Colonic mucosa (tissue), 4 donors: ENCODE measurements at regions not wholly inside any gene's neighbourhood (a gene's known extent, or its start where the extent isn't known, plus 50 kb on each side); places are given as distances from the start of the nearest gene placed in this dataset.

Experiments used
- DNase-seq: peaks from one replicate; pipeline ENCODE4 v3.0.0-alpha.2; 2020
- H3K27ac ChIP-seq: fragments of 200-600 bp; one replicate; pipeline ENCODE4 v1.8.0; 2021
- H3K27me3 ChIP-seq: fragments of 200-600 bp; one replicate; pipeline ENCODE4 v1.8.0; 2021
- H3K36me3 ChIP-seq: fragments of 200-600 bp; one replicate; pipeline ENCODE4 v1.8.0; 2021
- H3K4me1 ChIP-seq: fragments of 200-600 bp; one replicate; pipeline ENCODE4 v1.8.0; 2021; ENCODE audit warnings: mild to moderate bottlenecking
- H3K4me3 ChIP-seq: fragments of 200-600 bp; one replicate; pipeline ENCODE4 v1.8.0; 2021
- H3K9ac ChIP-seq, 2 donors: one replicate each; pipeline ENCODE4 v1.7.0; 2013; ENCODE audit warnings: control low read depth in 2 of 2, low read depth in 2 of 2, low read length in 2 of 2
- H3K9me3 ChIP-seq: fragments of 200-600 bp; one replicate; pipeline ENCODE4 v1.8.0; 2021
- CTCF ChIP-seq: fragments of 200-600 bp; IDR thresholded peaks from one replicate; pipeline ENCODE4 v1.8.0; 2022; ENCODE audit warnings: antibody characterized with exemption, mild to moderate bottlenecking
- intact Hi-C: fragments of 100-400 bp; cut with DNase I; formaldehyde crosslinking; loops from one replicate; pipeline ENCODE4 v1.14.1; 2022
- donor health status: healthy.
- donor health status: DM: no; HTN: no; CAD: no.
- donor health status: DM: no; HTN: no; CAD: no.

- Histone ChIP-seq H3K9ac (no peak overlapping the region), H3K36me3 (no peaks in the 10 kb centered on the region), H3K27me3 (no peaks in the 10 kb centered on the region), H3K4me3 (no peak overlapping the region), H3K27ac (no peak overlapping the region), H3K9me3 (no peaks in the 10 kb centered on the region), H3K4me1 (no peaks in the 10 kb centered on the region)
- TF ChIP-seq CTCF, result no peak
- DNase-seq, result no peak
- intact Hi-C loops, result no loop called here
Observed at GRCh38 chr1:218869276-218869675, 304.4 kb upstream of the LYPLAL1 start.

- Histone ChIP-seq H3K4me3 (no peak overlapping the region), H3K27ac (no peak overlapping the region), H3K4me1 (no peaks in the 10 kb centered on the region), H3K9me3 (no peaks in the 10 kb centered on the region), H3K36me3 (no peaks in the 10 kb centered on the region), H3K9ac (no peak overlapping the region), H3K27me3 (no peaks in the 10 kb centered on the region)
- TF ChIP-seq CTCF, result no peak
- no peak for DNase-seq
- intact Hi-C loops, result no loop called here
Observed at GRCh38 chr1:218872026-218872425, 301.7 kb upstream of the LYPLAL1 start.

- no peaks in the 10 kb centered on the region for H3K9me3 ChIP-seq
- intact Hi-C loops, result no loop called here
- H3K4me3 ChIP-seq, result no peak overlapping the region
- no peak overlapping the region for H3K9ac ChIP-seq
- H3K27me3 ChIP-seq, result no peaks in the 10 kb centered on the region
- TF ChIP-seq CTCF, result no peak
- no peak for DNase-seq
- H3K36me3 ChIP-seq, result no peaks in the 10 kb centered on the region
- H3K4me1 ChIP-seq, result no peaks in the 10 kb centered on the region
- no peak overlapping the region for H3K27ac ChIP-seq
Observed at GRCh38 chr1:218872928-218873327, 300.8 kb upstream of the LYPLAL1 start.

GRCh38 chr1:218874313-218874712 is 299.4 kb upstream of the LYPLAL1 start:
- Histone ChIP-seq H3K36me3 (no peaks in the 10 kb centered on the region), H3K9me3 (no peaks in the 10 kb centered on the region), H3K27me3 (no peaks in the 10 kb centered on the region), H3K4me3 (no peak overlapping the region), H3K4me1 (no peaks in the 10 kb centered on the region), H3K9ac (no peak overlapping the region), H3K27ac (no peak overlapping the region)
- no peak for DNase-seq
- no peak for TF ChIP-seq CTCF
- intact Hi-C loops, result no loop called here

GRCh38 chr1:218874801-218875400 is 298.8 kb upstream of the LYPLAL1 start:
- TF ChIP-seq CTCF, result no peak
- Histone ChIP-seq H3K9me3 (no peaks in the 10 kb centered on the region), H3K27me3 (no peaks in the 10 kb centered on the region), H3K4me1 (no peaks in the 10 kb centered on the region), H3K27ac (no peak overlapping the region), H3K4me3 (no peak overlapping the region), H3K9ac (no peak overlapping the region), H3K36me3 (no peaks in the 10 kb centered on the region)
- intact Hi-C loops, result no loop called here
- no peak for DNase-seq
